ENCODE measurements at regions not wholly inside any gene's neighbourhood (a gene's known extent, or its start where the extent isn't known, plus 50 kb on each side); places are given as distances from the start of the nearest gene placed in this dataset.
"Not testable (repeated sequence)": the region's sequence is repeated elsewhere in the genome, so short reads cannot be mapped to it uniquely, and the experiment has no call there.

GRCh38 chr20:25848222-25848621 is 151.6 kb upstream of the ZNF337 start:
- WGBS (ENCODE audit: extremely low coverage, insufficient coverage, insufficient read length), result no CpG with 5 or more reads among the region's 7 CpGs
- Histone ChIP-seq H3K23ac (ENCODE audit: low read length) (no peak overlapping the region), H2BK5ac (ENCODE audit: low read depth, low read length, poor library complexity) (no peak overlapping the region), H3K9me3 (ENCODE audit: insufficient read depth, low read depth, low read length) (no peaks in the 10 kb centered on the region), H3K18ac (ENCODE audit: low read length) (no peak overlapping the region), H3K79me1 (ENCODE audit: low read length) (no peaks in the 10 kb centered on the region), H2AFZ (ENCODE audit: insufficient read depth, low read length, poor library complexity) (no peak overlapping the region), H3K4me1 (ENCODE audit: control insufficient read depth in 1 of 2, insufficient read depth in 2 of 2, low read length in 2 of 2) (no peaks in the 10 kb centered on the region), H3K27me3 (ENCODE audit: insufficient read depth, low read length) (no peaks in the 10 kb centered on the region), H2BK120ac (ENCODE audit: insufficient read depth, low read length, poor library complexity) (no peak overlapping the region), H4K12ac (ENCODE audit: low read depth, low read length) (no peak overlapping the region), H3K4me3 (ENCODE audit: low read depth, low read length) (no peak overlapping the region), H3K14ac (ENCODE audit: low read length) (no peak overlapping the region), H3K4ac (ENCODE audit: low read depth, low read length) (no peak overlapping the region), H2AK5ac (ENCODE audit: low read length) (no peak overlapping the region), H3K79me2 (ENCODE audit: control insufficient read depth, insufficient read depth, low read length, poor library complexity) (no peaks in the 10 kb centered on the region), H4K8ac (ENCODE audit: low read depth, low read length) (no peak overlapping the region), H3K9ac (ENCODE audit: low read length) (no peak overlapping the region), H3K27ac (ENCODE audit: low read depth, low read length) (no peak overlapping the region), H2BK12ac (ENCODE audit: low read length) (no peak overlapping the region), H3K36me3 (ENCODE audit: control insufficient read depth in 1 of 2, insufficient read depth in 2 of 2, low read length in 2 of 2) (no peaks in the 10 kb centered on the region), H4K91ac (ENCODE audit: low read depth, low read length) (no peak overlapping the region), H3K4me2 (ENCODE audit: low read length) (no peak overlapping the region)
- DNase-seq, result no peak

- H4K8ac ChIP-seq (ENCODE audit: low read depth, low read length); H3K27me3 ChIP-seq (ENCODE audit: insufficient read depth, low read length); H3K79me1 ChIP-seq (ENCODE audit: low read length); H3K9me3 ChIP-seq (ENCODE audit: insufficient read depth, low read depth, low read length); DNase-seq; H3K4ac ChIP-seq (ENCODE audit: low read depth, low read length); H3K4me1 ChIP-seq (ENCODE audit: control insufficient read depth in 1 of 2, insufficient read depth in 2 of 2, low read length in 2 of 2); H2BK5ac ChIP-seq (ENCODE audit: low read depth, low read length, poor library complexity); H3K36me3 ChIP-seq (ENCODE audit: control insufficient read depth in 1 of 2, insufficient read depth in 2 of 2, low read length in 2 of 2); H3K4me2 ChIP-seq (ENCODE audit: low read length); H2AFZ ChIP-seq (ENCODE audit: insufficient read depth, low read length, poor library complexity); H3K79me2 ChIP-seq (ENCODE audit: control insufficient read depth, insufficient read depth, low read length, poor library complexity); H2BK12ac ChIP-seq (ENCODE audit: low read length); H3K18ac ChIP-seq (ENCODE audit: low read length); H4K12ac ChIP-seq (ENCODE audit: low read depth, low read length); H2BK120ac ChIP-seq (ENCODE audit: insufficient read depth, low read length, poor library complexity); H2AK5ac ChIP-seq (ENCODE audit: low read length); H3K14ac ChIP-seq (ENCODE audit: low read length); H3K9ac ChIP-seq (ENCODE audit: low read length); H4K91ac ChIP-seq (ENCODE audit: low read depth, low read length); H3K27ac ChIP-seq (ENCODE audit: low read depth, low read length); H3K4me3 ChIP-seq (ENCODE audit: low read depth, low read length); H3K23ac ChIP-seq (ENCODE audit: low read length): not testable (repeated sequence)
- WGBS (ENCODE audit: extremely low coverage, insufficient coverage, insufficient read length), result no CpG with 5 or more reads among the region's 9 CpGs
Observed at GRCh38 chr20:25844640-25845039, 148.0 kb upstream of the ZNF337 start.

- not testable (repeated sequence) for H3K18ac ChIP-seq (ENCODE audit: low read length); H3K4me2 ChIP-seq (ENCODE audit: low read length); H4K12ac ChIP-seq (ENCODE audit: low read depth, low read length); H3K4me1 ChIP-seq (ENCODE audit: control insufficient read depth in 1 of 2, insufficient read depth in 2 of 2, low read length in 2 of 2); H3K4ac ChIP-seq (ENCODE audit: low read depth, low read length); H3K79me1 ChIP-seq (ENCODE audit: low read length); H3K14ac ChIP-seq (ENCODE audit: low read length); H3K4me3 ChIP-seq (ENCODE audit: low read depth, low read length); H2AFZ ChIP-seq (ENCODE audit: insufficient read depth, low read length, poor library complexity); H2AK5ac ChIP-seq (ENCODE audit: low read length); H4K8ac ChIP-seq (ENCODE audit: low read depth, low read length); H3K36me3 ChIP-seq (ENCODE audit: control insufficient read depth in 1 of 2, insufficient read depth in 2 of 2, low read length in 2 of 2); H3K9me3 ChIP-seq (ENCODE audit: insufficient read depth, low read depth, low read length); H2BK12ac ChIP-seq (ENCODE audit: low read length); DNase-seq; H2BK5ac ChIP-seq (ENCODE audit: low read depth, low read length, poor library complexity); H2BK120ac ChIP-seq (ENCODE audit: insufficient read depth, low read length, poor library complexity); H4K91ac ChIP-seq (ENCODE audit: low read depth, low read length); H3K27me3 ChIP-seq (ENCODE audit: insufficient read depth, low read length); H3K23ac ChIP-seq (ENCODE audit: low read length); H3K9ac ChIP-seq (ENCODE audit: low read length); H3K27ac ChIP-seq (ENCODE audit: low read depth, low read length); H3K79me2 ChIP-seq (ENCODE audit: control insufficient read depth, insufficient read depth, low read length, poor library complexity)
- no CpG with 5 or more reads among the region's 5 CpGs for WGBS (ENCODE audit: extremely low coverage, insufficient coverage, insufficient read length)
Observed at GRCh38 chr20:25813511-25813910, 116.9 kb upstream of the ZNF337 start.

GRCh38 chr20:25798174-25798993 is 101.7 kb upstream of the ZNF337 start:
- not testable (repeated sequence) for H3K23ac ChIP-seq (ENCODE audit: low read length); H2BK5ac ChIP-seq (ENCODE audit: low read depth, low read length, poor library complexity); H2AFZ ChIP-seq (ENCODE audit: insufficient read depth, low read length, poor library complexity); H3K27me3 ChIP-seq (ENCODE audit: insufficient read depth, low read length); DNase-seq; H3K27ac ChIP-seq (ENCODE audit: low read depth, low read length); H3K18ac ChIP-seq (ENCODE audit: low read length); H3K4ac ChIP-seq (ENCODE audit: low read depth, low read length); H2BK12ac ChIP-seq (ENCODE audit: low read length); H4K12ac ChIP-seq (ENCODE audit: low read depth, low read length); H3K14ac ChIP-seq (ENCODE audit: low read length); H2BK120ac ChIP-seq (ENCODE audit: insufficient read depth, low read length, poor library complexity); H3K4me2 ChIP-seq (ENCODE audit: low read length); H3K9ac ChIP-seq (ENCODE audit: low read length); H3K4me3 ChIP-seq (ENCODE audit: low read depth, low read length); H3K36me3 ChIP-seq (ENCODE audit: control insufficient read depth in 1 of 2, insufficient read depth in 2 of 2, low read length in 2 of 2); H3K9me3 ChIP-seq (ENCODE audit: insufficient read depth, low read depth, low read length); H3K79me2 ChIP-seq (ENCODE audit: control insufficient read depth, insufficient read depth, low read length, poor library complexity); H4K8ac ChIP-seq (ENCODE audit: low read depth, low read length); H3K4me1 ChIP-seq (ENCODE audit: control insufficient read depth in 1 of 2, insufficient read depth in 2 of 2, low read length in 2 of 2); H4K91ac ChIP-seq (ENCODE audit: low read depth, low read length); H3K79me1 ChIP-seq (ENCODE audit: low read length); H2AK5ac ChIP-seq (ENCODE audit: low read length)
- WGBS (ENCODE audit: extremely low coverage, insufficient coverage, insufficient read length), result no CpG with 5 or more reads among the region's 45 CpGs
